ENCODE measurements at regions not wholly inside any gene's neighbourhood (a gene's known extent, or its start where the extent isn't known, plus 50 kb on each side); places are given as distances from the start of the nearest gene placed in this dataset.

GRCh38 chr10:104563051-104563450, 78.0 kb upstream of the SORCS3 start:
- TF ChIP-seq CTCF (IDR thresholded peaks at IDR 0.05), result no peak
- no peak for TF ChIP-seq EP300 (IDR thresholded peaks at IDR 0.05)
